CD4-positive, alpha-beta memory T cell (primary cell): ENCODE measurements at regions not wholly inside any gene's neighbourhood (a gene's known extent, or its start where the extent isn't known, plus 50 kb on each side); places are given as distances from the start of the nearest gene placed in this dataset.

Experiments used
- CTCF ChIA-PET: fragments of 350-600 bp; sonication (Branson Sonifier 250); formaldehyde crosslinking; loops from one replicate; lab custom pipeline; 2021; ENCODE audit warnings: inconsistent platforms; ENCODE audit not compliant: partially characterized antibody; lab: Charles Lee
- POLR2A ChIA-PET: fragments of 350-600 bp; sonication (Branson Sonifier 250); formaldehyde crosslinking; loops from one replicate; lab custom pipeline; 2021; ENCODE audit not compliant: partially characterized antibody; lab: Charles Lee
- DNase-seq, 5 donors: peaks; one replicate each; pipeline versions ENCODE4 v3.0.0 to v3.0.0-alpha.2; 2020 to 2022; ENCODE audit warnings: mixed read lengths in 1 of 5
- H3K27ac ChIP-seq: one replicate; pipeline ENCODE4 v1.7.0; 2013; ENCODE audit warnings: low read depth, low read length
- H3K27me3 ChIP-seq: 2 replicates; pipeline ENCODE4 v1.7.0; 2013; ENCODE audit warnings: mild to moderate bottlenecking, low read length, moderate library complexity; ENCODE audit not compliant: insufficient read depth
- H3K36me3 ChIP-seq: 2 replicates; pipeline ENCODE4 v1.7.0; 2013; ENCODE audit warnings: mild to moderate bottlenecking, low read length, moderate library complexity; ENCODE audit not compliant: insufficient read depth
- H3K4me1 ChIP-seq: 2 replicates; pipeline ENCODE4 v1.7.0; 2013; ENCODE audit warnings: mild to moderate bottlenecking, low read length, moderate library complexity; ENCODE audit not compliant: insufficient read depth
- H3K4me3 ChIP-seq, 2 donors: one replicate each; pipeline ENCODE4 v1.7.0; 2013; ENCODE audit warnings: low read length in 2 of 2, mild to moderate bottlenecking in 1 of 2
- H3K9me3 ChIP-seq, 2 donors: one replicate each; pipeline ENCODE4 v1.7.0; 2013; ENCODE audit warnings: low read length in 2 of 2, control low read depth in 1 of 2; ENCODE audit not compliant: control insufficient read depth in 1 of 2
- H3K27ac Mint-ChIP-seq, 7 donors: one replicate each; pipeline ENCODE4 v1.8.0; 2020 to 2021; ENCODE audit warnings: mixed read lengths in 7 of 7, mild to moderate bottlenecking in 6 of 7, inconsistent platforms in 3 of 7, moderate library complexity in 3 of 7
- H3K27me3 Mint-ChIP-seq, 2 donors: one replicate each; pipeline ENCODE4 v1.8.0; 2020 to 2021; ENCODE audit warnings: mixed read lengths in 2 of 2
- H3K36me3 Mint-ChIP-seq, 2 donors: one replicate each; pipeline ENCODE4 v1.8.0; 2020 to 2021; ENCODE audit warnings: mixed read lengths in 2 of 2, inconsistent platforms in 1 of 2, mild to moderate bottlenecking in 1 of 2
- H3K4me1 Mint-ChIP-seq, 4 donors: one replicate each; pipeline ENCODE4 v1.8.0; 2020 to 2021; ENCODE audit warnings: mixed read lengths in 4 of 4, mild to moderate bottlenecking in 1 of 4
- H3K4me3 Mint-ChIP-seq, 8 donors: one replicate each; pipeline ENCODE4 v1.8.0; 2020 to 2021; ENCODE audit warnings: mixed read lengths in 8 of 8, mild to moderate bottlenecking in 7 of 8, moderate library complexity in 6 of 8, inconsistent platforms in 3 of 8
- H3K9me3 Mint-ChIP-seq, 8 donors: one replicate each; pipeline ENCODE4 v1.8.0; 2020 to 2021; ENCODE audit warnings: mixed read lengths in 8 of 8, mild to moderate bottlenecking in 5 of 8, inconsistent platforms in 3 of 8, moderate library complexity in 1 of 8
- intact Hi-C: fragments of 100-400 bp; cut with micrococcal nuclease; formaldehyde crosslinking; loops from one replicate; pipeline ENCODE4 v1.15.1; 2023

DNA sequence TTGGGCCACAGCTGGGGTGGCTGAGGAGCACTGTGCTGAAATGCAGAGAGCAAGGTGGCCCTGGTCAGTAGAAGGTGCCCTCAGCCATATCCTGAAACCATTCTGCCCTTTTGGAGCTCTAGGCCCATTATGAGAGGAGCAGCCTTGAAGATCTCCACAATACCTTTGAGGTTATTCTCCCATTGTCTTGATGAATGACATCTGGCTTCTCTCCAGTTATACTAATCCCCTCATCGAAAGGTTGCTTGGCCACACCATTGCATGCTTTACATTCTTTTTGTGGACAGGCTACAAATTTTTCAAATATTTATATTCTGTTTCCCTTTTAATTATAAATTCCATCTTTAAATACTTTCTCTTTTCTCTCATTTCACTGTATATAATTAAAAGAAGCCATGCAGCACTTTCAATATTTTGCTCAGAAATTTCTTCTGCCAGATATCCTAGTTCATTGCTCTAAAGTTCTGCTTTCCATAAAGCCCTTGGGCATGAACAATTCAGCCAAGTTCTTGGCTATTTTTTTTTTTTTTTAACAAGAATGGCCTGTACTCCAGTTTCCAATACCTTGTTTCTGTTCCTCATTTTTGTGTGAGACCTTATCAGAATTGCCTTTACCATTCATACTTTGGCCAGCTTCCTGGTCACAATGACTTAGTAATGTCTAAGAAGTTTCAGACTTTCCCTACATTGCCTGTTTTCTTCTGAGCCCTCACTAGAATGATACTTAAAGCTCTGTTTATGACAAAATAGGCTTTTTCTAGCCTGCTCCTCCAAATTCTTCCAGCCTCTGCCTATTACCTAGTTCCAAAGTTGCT lies 138.9 kb upstream of the SGO1 start:
- Mint-ChIP-seq H3K9me3 (no peaks in the 10 kb centered on the region), H3K4me3 (no peak overlapping the region), H3K27ac (no peak overlapping the region), H3K4me1 (no peaks in the 10 kb centered on the region), H3K36me3 (no peaks in the 10 kb centered on the region), H3K27me3 (no peaks in the 10 kb centered on the region)
- ChIA-PET CTCF (no interaction called here), POLR2A (no interaction called here)
- intact Hi-C loops = no loop called here
- Histone ChIP-seq H3K4me3 (no peak overlapping the region), H3K27ac (no peak overlapping the region), H3K9me3 (no peaks in the 10 kb centered on the region), H3K36me3 (no peaks in the 10 kb centered on the region), H3K27me3 (no peaks in the 10 kb centered on the region), H3K4me1 (no peaks in the 10 kb centered on the region)
- DNase-seq = no peak

DNA sequence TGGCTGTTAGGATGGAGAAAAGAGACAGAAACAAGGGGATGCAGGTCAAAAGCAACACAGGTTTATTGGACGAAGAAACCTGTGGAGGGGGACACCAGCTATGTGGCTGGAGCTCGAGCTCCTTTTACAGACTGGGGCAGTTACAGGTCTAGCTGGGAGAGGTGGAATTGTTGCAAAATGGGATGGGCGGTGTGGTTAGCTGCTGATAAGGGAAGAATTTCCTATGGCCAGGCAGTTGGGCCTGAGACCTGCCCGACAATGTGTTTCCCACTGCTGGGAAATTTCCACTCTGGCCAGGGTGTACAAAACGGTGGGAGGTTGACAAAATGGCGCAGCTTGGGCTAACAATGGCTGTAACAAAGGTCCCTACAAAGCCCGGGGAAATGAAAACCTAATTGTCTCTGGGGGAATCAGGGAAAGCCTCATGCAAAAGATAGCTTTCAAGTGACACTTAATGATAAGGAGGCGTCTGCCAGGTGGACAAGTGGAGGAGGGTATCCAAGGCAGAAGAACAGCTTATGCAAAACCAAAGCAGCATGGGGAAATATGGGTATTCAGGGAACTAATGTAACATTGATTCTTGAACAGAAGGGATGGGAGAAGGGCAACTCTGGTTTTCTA lies 137.4 kb upstream of the SGO1 start:
- Mint-ChIP-seq H3K4me3 (no peak overlapping the region), H3K36me3 (no peaks in the 10 kb centered on the region), H3K9me3 (peaks cover 0 to 2% (median 0%) of the 10 kb centered on the region in 8 donors), H3K27ac (no peak overlapping the region), H3K4me1 (no peaks in the 10 kb centered on the region), H3K27me3 (no peaks in the 10 kb centered on the region)
- Histone ChIP-seq H3K27ac (no peak overlapping the region), H3K4me3 (no peak overlapping the region), H3K9me3 (no peaks in the 10 kb centered on the region), H3K36me3 (no peaks in the 10 kb centered on the region), H3K4me1 (no peaks in the 10 kb centered on the region), H3K27me3 (no peaks in the 10 kb centered on the region)
- DNase-seq = no peak
- ChIA-PET POLR2A (no interaction called here), CTCF (interaction anchor here (1.8 kb wide), 1 partner anchor 10 kb away, joined by 6 read pairs; no protein-coding TSS in a partner anchor)
- intact Hi-C loops = no loop called here

DNA sequence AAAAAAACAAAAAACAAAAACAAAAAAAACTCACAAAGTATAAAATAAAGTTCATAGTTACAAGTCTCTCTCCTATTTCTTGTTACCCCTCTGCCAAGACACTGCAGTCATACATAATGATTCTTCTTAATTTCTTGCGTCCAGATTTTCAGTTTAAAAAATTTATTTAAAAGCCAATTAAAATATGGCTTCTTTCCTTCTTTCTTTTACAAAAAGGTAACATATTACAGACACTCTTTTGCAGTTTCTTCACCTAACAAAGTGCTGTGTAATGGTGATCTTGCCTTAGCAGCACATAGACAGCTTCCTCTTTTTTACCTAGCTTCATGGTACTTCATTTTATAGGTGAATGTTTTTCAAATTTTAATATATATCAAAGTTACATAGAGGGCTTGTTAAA lies 136.1 kb upstream of the SGO1 start:
- no peak overlapping the region for H3K4me3 ChIP-seq
- intact Hi-C loops = no loop called here
- H3K27ac ChIP-seq = no peak overlapping the region
- Mint-ChIP-seq H3K9me3 (peaks cover 0 to 2% (median 0%) of the 10 kb centered on the region in 8 donors), H3K4me1 (no peaks in the 10 kb centered on the region), H3K27ac (no peak overlapping the region), H3K27me3 (no peaks in the 10 kb centered on the region), H3K36me3 (no peaks in the 10 kb centered on the region), H3K4me3 (no peak overlapping the region)
- H3K9me3 ChIP-seq = no peaks in the 10 kb centered on the region
- no peaks in the 10 kb centered on the region for H3K4me1 ChIP-seq
- no peaks in the 10 kb centered on the region for H3K27me3 ChIP-seq
- ChIA-PET CTCF (interaction anchor here (1.8 kb wide), 1 partner anchor 11 kb away, joined by 6 read pairs; no protein-coding TSS in a partner anchor), POLR2A (no interaction called here)
- no peak for DNase-seq
- no peaks in the 10 kb centered on the region for H3K36me3 ChIP-seq

DNA sequence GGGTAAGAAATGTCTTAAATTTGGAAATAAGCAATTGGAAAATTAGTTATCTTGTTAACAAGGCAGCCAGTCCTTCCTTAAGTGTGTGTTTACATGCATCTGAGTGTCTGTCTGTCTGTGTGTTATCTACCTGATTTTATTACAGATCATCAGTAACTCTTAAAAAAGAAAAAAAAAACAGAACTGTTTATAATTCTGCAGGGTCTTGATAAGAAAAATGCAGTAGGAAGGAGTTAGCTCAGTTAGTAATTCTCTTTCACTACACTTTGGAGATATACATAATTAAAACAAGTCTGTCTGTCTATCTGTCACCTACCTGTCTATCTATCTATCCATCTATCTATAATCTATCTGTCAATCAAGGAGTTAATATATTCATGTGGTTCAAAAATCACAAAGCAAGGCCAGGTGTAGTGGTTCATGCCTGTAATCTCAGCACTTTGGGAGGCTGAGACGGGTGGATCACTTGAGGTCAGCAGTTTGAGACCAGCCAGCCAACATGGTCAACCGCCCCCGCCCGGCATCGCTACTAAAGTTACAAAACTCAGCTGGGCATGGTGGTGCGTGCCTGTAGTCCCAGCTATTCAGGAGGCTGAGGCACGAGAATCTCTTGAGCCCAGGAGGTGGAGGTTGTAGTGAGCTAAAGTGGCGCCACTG lies 135.5 kb upstream of the SGO1 start:
- no peaks in the 10 kb centered on the region for H3K36me3 ChIP-seq
- intact Hi-C loops = no loop called here
- no peak overlapping the region for H3K27ac ChIP-seq
- POLR2A ChIA-PET = no interaction called here
- CTCF ChIA-PET = no interaction called here
- H3K9me3 ChIP-seq = no peaks in the 10 kb centered on the region
- Mint-ChIP-seq H3K4me3 (no peak overlapping the region), H3K27ac (no peak overlapping the region), H3K4me1 (no peaks in the 10 kb centered on the region), H3K9me3 (peaks cover 0 to 2% (median 0%) of the 10 kb centered on the region in 8 donors), H3K27me3 (no peaks in the 10 kb centered on the region), H3K36me3 (no peaks in the 10 kb centered on the region)
- no peaks in the 10 kb centered on the region for H3K27me3 ChIP-seq
- no peak for DNase-seq
- H3K4me3 ChIP-seq = no peak overlapping the region
- no peaks in the 10 kb centered on the region for H3K4me1 ChIP-seq

DNA sequence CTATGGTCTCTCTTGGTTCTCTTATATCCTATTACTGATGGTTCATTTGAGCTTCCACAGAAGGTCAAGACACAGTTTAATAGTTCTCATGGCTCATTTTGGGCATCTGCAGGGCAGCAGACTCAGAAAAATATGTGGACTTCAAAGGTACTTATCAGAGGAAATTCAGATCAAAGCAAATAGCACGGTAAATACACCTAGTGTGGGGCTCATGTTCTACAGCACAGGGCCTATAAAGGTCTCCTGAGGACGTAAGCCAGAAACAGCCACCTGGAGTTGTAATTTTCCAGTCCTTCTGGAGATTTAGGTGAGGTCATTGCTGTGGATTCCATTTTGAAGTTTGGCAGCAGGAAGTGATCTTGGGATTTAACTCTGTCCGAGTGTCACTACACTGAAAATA lies 134.5 kb upstream of the SGO1 start:
- Mint-ChIP-seq H3K9me3 (peaks cover 0 to 2% (median 0%) of the 10 kb centered on the region in 8 donors), H3K27me3 (no peaks in the 10 kb centered on the region), H3K4me1 (no peaks in the 10 kb centered on the region), H3K36me3 (no peaks in the 10 kb centered on the region), H3K4me3 (no peak overlapping the region), H3K27ac (no peak overlapping the region)
- ChIA-PET POLR2A (no interaction called here), CTCF (no interaction called here)
- Histone ChIP-seq H3K27ac (no peak overlapping the region), H3K4me3 (no peak overlapping the region), H3K36me3 (no peaks in the 10 kb centered on the region), H3K27me3 (no peaks in the 10 kb centered on the region), H3K4me1 (no peaks in the 10 kb centered on the region), H3K9me3 (no peaks in the 10 kb centered on the region)
- DNase-seq = no peak
- intact Hi-C loops = no loop called here

DNA sequence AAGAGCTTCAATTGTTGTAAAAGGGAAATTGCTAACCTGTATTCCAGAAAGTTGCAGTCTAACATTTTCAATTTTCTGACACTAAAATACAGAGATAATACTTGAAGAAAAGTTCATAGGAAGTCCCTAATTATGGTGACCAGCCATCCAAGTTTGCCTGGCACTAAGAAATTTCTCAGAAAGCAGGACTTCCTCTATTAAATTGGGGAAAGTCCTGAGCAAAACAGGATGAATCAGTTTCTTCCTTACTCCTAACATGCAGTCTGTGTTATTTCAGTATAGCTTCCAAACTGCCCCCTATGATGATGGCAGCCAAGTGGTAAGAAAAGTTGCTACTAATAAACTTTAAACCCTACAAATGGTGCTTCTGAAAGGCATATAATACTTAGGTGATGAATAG lies 133.5 kb upstream of the SGO1 start:
- no peaks in the 10 kb centered on the region for H3K36me3 Mint-ChIP-seq
- no peak overlapping the region for H3K27ac ChIP-seq
- H3K9me3 Mint-ChIP-seq = peaks cover 0 to 2% (median 0%) of the 10 kb centered on the region in 8 donors
- no peak overlapping the region for H3K4me3 ChIP-seq
- no peaks in the 10 kb centered on the region for H3K27me3 ChIP-seq
- intact Hi-C loops = no loop called here
- H3K27ac Mint-ChIP-seq = no peak overlapping the region
- CTCF ChIA-PET = no interaction called here
- H3K27me3 Mint-ChIP-seq = no peaks in the 10 kb centered on the region
- H3K9me3 ChIP-seq = no peaks in the 10 kb centered on the region
- no peaks in the 10 kb centered on the region for H3K4me1 ChIP-seq
- POLR2A ChIA-PET = no interaction called here
- H3K4me1 Mint-ChIP-seq = no peaks in the 10 kb centered on the region
- DNase-seq = no peak
- no peaks in the 10 kb centered on the region for H3K36me3 ChIP-seq
- H3K4me3 Mint-ChIP-seq = no peak overlapping the region

DNA sequence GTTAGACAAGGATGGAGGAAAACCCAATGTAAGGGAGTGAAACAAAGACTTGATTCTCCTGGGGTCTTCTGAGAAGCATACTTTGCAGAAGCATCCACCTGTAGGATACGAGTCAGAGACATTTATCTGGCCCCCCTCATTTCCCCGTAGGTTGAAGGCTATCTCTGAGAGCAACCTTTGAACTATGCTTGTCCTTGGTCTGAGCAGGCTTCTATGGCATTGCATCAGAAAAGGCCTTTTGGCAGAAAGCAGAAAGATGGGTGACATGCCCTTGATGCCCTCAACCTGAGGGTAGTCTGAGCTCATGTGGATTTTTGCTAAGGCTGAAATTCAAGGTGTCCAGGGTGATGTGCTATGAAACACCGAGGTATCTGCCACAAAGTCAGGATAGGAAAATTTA lies 131.6 kb upstream of the SGO1 start:
- no peaks in the 10 kb centered on the region for H3K27me3 ChIP-seq
- no peaks in the 10 kb centered on the region for H3K27me3 Mint-ChIP-seq
- no peaks in the 10 kb centered on the region for H3K36me3 ChIP-seq
- H3K36me3 Mint-ChIP-seq = peaks cover 0 to 6% of the 10 kb centered on the region in 2 donors
- ChIA-PET POLR2A (no interaction called here), CTCF (no interaction called here)
- H3K9me3 ChIP-seq = no peaks in the 10 kb centered on the region
- H3K4me3 Mint-ChIP-seq = no peak overlapping the region
- no peak for DNase-seq
- H3K4me3 ChIP-seq = no peak overlapping the region
- H3K9me3 Mint-ChIP-seq = peaks cover 0 to 2% (median 0%) of the 10 kb centered on the region in 8 donors
- no peaks in the 10 kb centered on the region for H3K4me1 ChIP-seq
- intact Hi-C loops = no loop called here
- H3K27ac Mint-ChIP-seq = no peak overlapping the region
- H3K27ac ChIP-seq = no peak overlapping the region
- H3K4me1 Mint-ChIP-seq = no peaks in the 10 kb centered on the region
